ENCODE measurements at regions not wholly inside any gene's neighbourhood (a gene's known extent, or its start where the extent isn't known, plus 50 kb on each side); places are given as distances from the start of the nearest gene placed in this dataset.

- Histone ChIP-seq H3K27ac (no peak overlapping the region), H3K36me3 (ENCODE audit: low read depth, missing control alignments) (no peaks in the 10 kb centered on the region), H3K27me3 (no peaks in the 10 kb centered on the region), H3K4me1 (no peaks in the 10 kb centered on the region), H3K9me3 (no peaks in the 10 kb centered on the region), H3K4me3 (no peak overlapping the region)
- no peak for TF ChIP-seq CTCF (IDR thresholded peaks at IDR 0.05)
- TF ChIP-seq POLR2A (IDR thresholded peaks at IDR 0.05): no peak
- DNase-seq: no peak
- WGBS, 2 donors: 79 to 86% methylated on average over 7 of the region's 7 CpGs
- intact Hi-C loops (cut with DNase I; ENCODE audit: low total_unique reads): no loop called here
Measured at GRCh38 chr18:75546964-75547363, 119.5 kb upstream of the SMIM21 start.

GRCh38 chr18:75545189-75545588 lies 117.7 kb upstream of the SMIM21 start:
- H3K9me3 ChIP-seq: no peaks in the 10 kb centered on the region
- no peak for DNase-seq
- WGBS, 2 donors: 49 to 69% methylated on average over 6 of the region's 6 CpGs
- no peak overlapping the region for H3K4me3 ChIP-seq
- no peak overlapping the region for H3K27ac ChIP-seq
- no peaks in the 10 kb centered on the region for H3K27me3 ChIP-seq
- H3K36me3 ChIP-seq (ENCODE audit: low read depth, missing control alignments): no peaks in the 10 kb centered on the region
- intact Hi-C loops (cut with DNase I; ENCODE audit: low total_unique reads): no loop called here
- no peaks in the 10 kb centered on the region for H3K4me1 ChIP-seq
- TF ChIP-seq CTCF (IDR thresholded peaks at IDR 0.05) (no peak), POLR2A (IDR thresholded peaks at IDR 0.05) (no peak)

- Histone ChIP-seq H3K4me3 (no peak overlapping the region), H3K4me1 (no peaks in the 10 kb centered on the region), H3K9me3 (no peaks in the 10 kb centered on the region), H3K27ac (no peak overlapping the region), H3K27me3 (no peaks in the 10 kb centered on the region), H3K36me3 (ENCODE audit: low read depth, missing control alignments) (no peaks in the 10 kb centered on the region)
- no peak for DNase-seq
- intact Hi-C loops (cut with DNase I; ENCODE audit: low total_unique reads): no loop called here
- no peak for TF ChIP-seq CTCF (IDR thresholded peaks at IDR 0.05)
- 64 to 69% methylated on average over 5 of the region's 5 CpGs for WGBS, 2 donors
Measured at GRCh38 chr18:75544496-75544895, 117.0 kb upstream of the SMIM21 start.

GRCh38 chr18:75544051-75544481 lies 116.6 kb upstream of the SMIM21 start:
- Histone ChIP-seq H3K36me3 (ENCODE audit: low read depth, missing control alignments) (no peaks in the 10 kb centered on the region), H3K9me3 (no peaks in the 10 kb centered on the region), H3K4me3 (no peak overlapping the region), H3K4me1 (no peaks in the 10 kb centered on the region), H3K27ac (no peak overlapping the region), H3K27me3 (no peaks in the 10 kb centered on the region)
- WGBS, 2 donors: 87 to 94% methylated on average over 10 of the region's 10 CpGs
- no peak for TF ChIP-seq POLR2A (IDR thresholded peaks at IDR 0.05)
- TF ChIP-seq CTCF (IDR thresholded peaks at IDR 0.05): no peak
- no peak for DNase-seq
- intact Hi-C loops (cut with DNase I; ENCODE audit: low total_unique reads): no loop called here

- no peak for TF ChIP-seq CTCF (IDR thresholded peaks at IDR 0.05)
- WGBS, 2 donors: 91 to 93% methylated on average over 2 of the region's 2 CpGs
- no peak for DNase-seq
- Histone ChIP-seq H3K27ac (no peak overlapping the region), H3K4me3 (no peak overlapping the region), H3K36me3 (ENCODE audit: low read depth, missing control alignments) (no peaks in the 10 kb centered on the region), H3K4me1 (no peaks in the 10 kb centered on the region), H3K9me3 (no peaks in the 10 kb centered on the region), H3K27me3 (no peaks in the 10 kb centered on the region)
- intact Hi-C loops (cut with DNase I; ENCODE audit: low total_unique reads): no loop called here
Measured at GRCh38 chr18:75538727-75539126, 111.2 kb upstream of the SMIM21 start.
